HCT116 (cell line): ENCODE measurements at regions not wholly inside any gene's neighbourhood (a gene's known extent, or its start where the extent isn't known, plus 50 kb on each side); places are given as distances from the start of the nearest gene placed in this dataset.

Experiments used
- ATAC-seq: fragments of 200-7000 bp; cut with Tn5 transposase; 2 replicates; pipeline ENCODE4 v1.9.1; 2020; ENCODE audit warnings: mild to moderate bottlenecking, moderate library complexity
- BruUV-seq: library from RNA; stranded (reverse); fragments of 400-500 nt; replicated peaks from 2 replicates; lab custom pipeline; 2021; lab: Mats Ljungman, UMichigan
- CTCF ChIA-PET: fragments of 300-600 bp; sonication (Branson Sonifier 250); formaldehyde crosslinking; loops from one replicate; lab custom pipeline; 2021; ENCODE audit warnings: antibody characterized with exemption; lab: Charles Lee
- POLR2A ChIA-PET: fragments of 300-600, 350-600 bp; sonication (Branson Sonifier 250); formaldehyde crosslinking; loops from one replicate; lab custom pipeline; 2021; ENCODE audit warnings: antibody characterized with exemption; lab: Charles Lee
- RAD21 ChIA-PET, 2 experiments: fragments of 300-600 bp; sonication (Branson Sonifier 250); formaldehyde crosslinking; loops; one replicate each; lab custom pipeline; 2023; ENCODE audit warnings: low total read pairs in 2 of 2; ENCODE audit not compliant: uncharacterized antibody in 2 of 2, unreplicated experiment in 2 of 2, low non-redundant PET in 1 of 2; lab: Charles Lee
- DNase-seq: peaks from one replicate; pipeline ENCODE4 v3.0.0-alpha.2; 2010; ENCODE audit warnings: low read depth, low spot score
- H2AFZ ChIP-seq: fragments of 200-600 bp; shearing (Covaris generic), sonication (generic); 2 replicates; pipeline ENCODE4 v1.6.1; 2017; ENCODE audit warnings: low read depth, mixed run types, mixed read lengths, antibody characterized with exemption, low read length; ENCODE audit not compliant: poor library complexity, severe bottlenecking
- H3K27ac ChIP-seq: 2 replicates; pipeline ENCODE4 v1.5.1; 2012; ENCODE audit warnings: low read depth, low read length
- H3K27me3 ChIP-seq: fragments of 200-600 bp; sonication (generic); 2 replicates; pipeline ENCODE4 v1.6.1; 2016; ENCODE audit warnings: mixed run types, low read length, mixed read lengths; ENCODE audit not compliant: insufficient read depth
- H3K36me3 ChIP-seq, 2 experiments: fragments of 200-500 bp in 1 of 2; fragments of 200-600 bp in 1 of 2; sonication (Bioruptor generic) in 1 of 2; sonication (generic) in 1 of 2; 2 replicates each; pipeline versions ENCODE4 v1.5.1 to v1.6.1; 2014 to 2016; ENCODE audit warnings: low read length in 2 of 2, inconsistent platforms in 1 of 2, mixed read lengths in 1 of 2, mixed run types in 1 of 2; ENCODE audit not compliant: insufficient read depth in 2 of 2, control insufficient read depth in 1 of 2
- H3K4me1 ChIP-seq, 2 experiments: fragments of 200-600 bp in 1 of 2; sonication (generic) in 1 of 2; 2 replicates each; pipeline versions ENCODE4 v1.5.1 to v1.6.1; 2012 to 2017; ENCODE audit warnings: low read length in 2 of 2, inconsistent platforms in 1 of 2, mild to moderate bottlenecking in 1 of 2, mixed read lengths in 1 of 2, mixed run types in 1 of 2, moderate library complexity in 1 of 2; ENCODE audit not compliant: insufficient read depth in 2 of 2, control insufficient read depth in 1 of 2
- H3K4me2 ChIP-seq: fragments of 200-600 bp; sonication (generic); 2 replicates; pipeline ENCODE4 v1.6.1; 2017; ENCODE audit warnings: mixed run types, low read length, mixed read lengths
- H3K4me3 ChIP-seq, 2 experiments: fragments of 200-600 bp in 1 of 2; sonication (generic) in 1 of 2; replicated peaks in 1 of 2; 2 replicates each; pipeline ENCODE4 v1.5.1; 2011 to 2016; ENCODE audit warnings: low read length in 2 of 2, control low read depth in 1 of 2, low read depth in 1 of 2, mild to moderate bottlenecking in 1 of 2, mixed read lengths in 1 of 2, mixed run types in 1 of 2
- H3K79me2 ChIP-seq: fragments of 200-600 bp; sonication (generic); 2 replicates; pipeline ENCODE4 v1.6.1; 2017; ENCODE audit warnings: mild to moderate bottlenecking, mixed run types, low read length, moderate library complexity, mixed read lengths; ENCODE audit not compliant: insufficient read depth
- H3K9ac ChIP-seq: fragments of 200-600 bp; sonication (generic); 2 replicates; pipeline ENCODE4 v1.6.1; 2016; ENCODE audit warnings: low read length, mixed read lengths
- H3K9me2 ChIP-seq: fragments of 200-600 bp; sonication (generic), shearing (Covaris generic); 2 replicates; pipeline ENCODE4 v1.6.1; 2017; ENCODE audit warnings: mixed run types, mild to moderate bottlenecking, moderate library complexity; ENCODE audit not compliant: insufficient read depth
- H3K9me3 ChIP-seq, 2 experiments: fragments of 200-500 bp in 1 of 2; fragments of 200-600 bp in 1 of 2; sonication (Bioruptor generic) in 1 of 2; sonication (generic) in 1 of 2; 2 replicates each; pipeline ENCODE4 v1.6.1; 2014 to 2017; ENCODE audit warnings: low read length in 2 of 2, mixed read lengths in 2 of 2, inconsistent platforms in 1 of 2, low read depth in 1 of 2, mild to moderate bottlenecking in 1 of 2, mixed run types in 1 of 2, moderate library complexity in 1 of 2; ENCODE audit not compliant: control insufficient read depth in 1 of 2, insufficient read depth in 1 of 2
- H4K20me1 ChIP-seq: fragments of 200-600 bp; sonication (generic), shearing (Covaris generic); 2 replicates; pipeline ENCODE4 v1.6.1; 2017; ENCODE audit warnings: mixed run types, mild to moderate bottlenecking, moderate library complexity; ENCODE audit not compliant: insufficient read depth
- CBX3 ChIP-seq: IDR thresholded peaks from 2 replicates; pipeline ENCODE4 v1.6.1; 2012; ENCODE audit warnings: low read depth
- CEBPB ChIP-seq: IDR thresholded peaks from 2 replicates; pipeline ENCODE4 v1.6.1; 2012; ENCODE audit warnings: low read depth
- EZH2 ChIP-seq: fragments of 200-600 bp; sonication (generic); IDR thresholded peaks from 2 replicates; pipeline ENCODE4 v1.6.1; 2017; ENCODE audit warnings: antibody characterized with exemption, mixed run types
- FOSL1 ChIP-seq: IDR thresholded peaks from 2 replicates; pipeline ENCODE4 v1.6.1; 2012; ENCODE audit warnings: low read depth
- POLR2A ChIP-seq: IDR thresholded peaks from 2 replicates; pipeline ENCODE4 v1.7.0; 2011; ENCODE audit warnings: borderline replicate concordance; ENCODE audit not compliant: insufficient read depth, insufficient read length; ENCODE audit errors: extremely low read depth
- RAD21 ChIP-seq: IDR thresholded peaks from 2 replicates; pipeline ENCODE4 v1.6.1; 2012; ENCODE audit warnings: low read depth, mild to moderate bottlenecking
- SIN3A ChIP-seq: IDR thresholded peaks from 2 replicates; pipeline ENCODE4 v1.6.1; 2012; ENCODE audit warnings: low read depth
- SP1 ChIP-seq: IDR thresholded peaks from 2 replicates; pipeline ENCODE4 v1.6.1; 2012; ENCODE audit warnings: low read depth
- SRF ChIP-seq: IDR thresholded peaks from 2 replicates; pipeline ENCODE4 v1.6.1; 2012; ENCODE audit warnings: low read depth
- TCF7L2 ChIP-seq: IDR thresholded peaks from 2 replicates; pipeline ENCODE4 v1.7.0; 2011; ENCODE audit warnings: borderline replicate concordance, inconsistent platforms; ENCODE audit not compliant: insufficient read depth, insufficient read length; ENCODE audit errors: extremely low read depth
- ZFX ChIP-seq: fragments of 450-650 bp; IDR thresholded peaks from 2 replicates; pipeline ENCODE4 v1.6.1; 2017
- ZNF274 ChIP-seq: fragments of 200-500 bp; sonication (Bioruptor generic); IDR thresholded peaks from 2 replicates; pipeline ENCODE4 v1.6.1; 2014; ENCODE audit warnings: mild to moderate bottlenecking, low read depth, low read length, inconsistent platforms
- intact Hi-C: fragments of 100-400 bp; cut with micrococcal nuclease; formaldehyde crosslinking; loops from 2 replicates; pipeline ENCODE4 v1.10.0; 2022
- TF ChIP-seq, protein P1 (sequence below): IDR thresholded peaks from 2 replicates; pipeline ENCODE4 v1.6.1; 2012
- TF ChIP-seq, protein P2 (sequence below): IDR thresholded peaks from 2 replicates; pipeline ENCODE4 v1.6.1; 2011; ENCODE audit warnings: mild to moderate bottlenecking, low read length, moderate library complexity; ENCODE audit not compliant: insufficient replicate concordance; ENCODE audit errors: extremely low read depth
- TF ChIP-seq, protein P3 (sequence below): IDR thresholded peaks from 2 replicates; pipeline ENCODE4 v1.6.1; 2012
- TF ChIP-seq, protein P4 (sequence below): IDR thresholded peaks from 2 replicates; pipeline ENCODE4 v1.6.1; 2012; ENCODE audit warnings: low read depth

DNA sequence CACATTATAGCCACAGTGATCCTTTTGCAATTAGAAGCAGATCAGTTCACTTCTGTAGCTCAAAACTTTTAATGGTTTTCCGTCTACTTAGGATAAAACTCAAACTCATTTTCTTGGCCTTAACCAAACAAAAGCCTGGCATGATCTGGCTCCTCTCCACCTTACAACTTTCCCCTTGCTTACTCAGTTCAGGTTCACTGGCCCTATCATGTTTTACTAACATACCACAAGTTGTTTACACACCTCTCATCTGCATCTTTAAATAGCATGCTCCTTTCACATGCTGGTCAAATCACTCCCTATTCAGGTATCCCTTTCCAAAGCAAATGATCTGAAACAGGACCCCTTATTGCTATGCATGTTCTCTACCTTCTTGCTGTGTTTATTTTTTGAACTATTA, 191.4 kb upstream of the FAM83B start:
- POLR2A ChIA-PET = no interaction called here
- no peak for ATAC-seq
- no peak overlapping the region for H2AFZ ChIP-seq
- H3K36me3 ChIP-seq = no peaks in the 10 kb centered on the region
- CTCF ChIA-PET = no interaction called here
- no TSS peak for BruUV-seq
- no peaks in the 10 kb centered on the region for H3K9me2 ChIP-seq
- no peak overlapping the region for H3K27ac ChIP-seq
- no peaks in the 10 kb centered on the region for H3K27me3 ChIP-seq
- no peaks in the 10 kb centered on the region for H3K9me3 ChIP-seq
- RAD21 ChIA-PET = no interaction called here
- no peak overlapping the region for H3K4me2 ChIP-seq
- no peak overlapping the region for H3K4me3 ChIP-seq
- H3K4me1 ChIP-seq = no peaks in the 10 kb centered on the region
- TF ChIP-seq, protein P1, sequence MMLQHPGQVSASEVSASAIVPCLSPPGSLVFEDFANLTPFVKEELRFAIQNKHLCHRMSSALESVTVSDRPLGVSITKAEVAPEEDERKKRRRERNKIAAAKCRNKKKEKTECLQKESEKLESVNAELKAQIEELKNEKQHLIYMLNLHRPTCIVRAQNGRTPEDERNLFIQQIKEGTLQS = no peak
- TF ChIP-seq ZNF274 = no peak
- TF ChIP-seq CBX3 = no peak
- no peak for TF ChIP-seq TCF7L2
- TF ChIP-seq ZFX = no peak
- TF ChIP-seq SRF = no peak
- H4K20me1 ChIP-seq = no peaks in the 10 kb centered on the region
- DNase-seq = no peak
- no peak overlapping the region for H3K9ac ChIP-seq
- intact Hi-C loops = no loop called here
- H3K79me2 ChIP-seq = no peaks in the 10 kb centered on the region

DNA sequence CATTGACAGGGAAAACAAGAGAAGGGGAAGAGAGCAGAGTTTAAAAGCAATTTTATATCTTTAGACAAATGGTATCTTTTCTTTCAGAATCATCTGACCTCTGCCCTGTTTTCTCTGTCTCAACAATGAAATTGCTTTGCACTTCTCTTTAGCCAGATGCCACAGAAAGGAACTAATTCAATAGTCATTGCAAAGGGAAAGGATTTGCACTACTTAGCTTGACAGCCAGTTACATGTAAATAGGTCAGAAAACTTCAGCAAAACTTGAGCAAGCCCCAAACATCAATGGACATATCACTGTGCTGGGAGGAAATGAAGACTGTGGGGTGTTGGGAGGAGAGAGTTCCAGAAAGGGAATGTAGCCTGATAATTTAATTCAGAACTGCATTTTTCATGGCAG, 181.3 kb upstream of the FAM83B start:
- intact Hi-C loops = no loop called here
- RAD21 ChIA-PET = no interaction called here
- CTCF ChIA-PET = no interaction called here
- TF ChIP-seq POLR2A (no peak), FOSL1 (no peak), ZFX (no peak), EZH2 (no peak), TCF7L2 (no peak), RAD21 (no peak), SP1 (no peak), ZNF274 (no peak), CEBPB (no peak), SIN3A (no peak)
- TF ChIP-seq, protein P2, sequence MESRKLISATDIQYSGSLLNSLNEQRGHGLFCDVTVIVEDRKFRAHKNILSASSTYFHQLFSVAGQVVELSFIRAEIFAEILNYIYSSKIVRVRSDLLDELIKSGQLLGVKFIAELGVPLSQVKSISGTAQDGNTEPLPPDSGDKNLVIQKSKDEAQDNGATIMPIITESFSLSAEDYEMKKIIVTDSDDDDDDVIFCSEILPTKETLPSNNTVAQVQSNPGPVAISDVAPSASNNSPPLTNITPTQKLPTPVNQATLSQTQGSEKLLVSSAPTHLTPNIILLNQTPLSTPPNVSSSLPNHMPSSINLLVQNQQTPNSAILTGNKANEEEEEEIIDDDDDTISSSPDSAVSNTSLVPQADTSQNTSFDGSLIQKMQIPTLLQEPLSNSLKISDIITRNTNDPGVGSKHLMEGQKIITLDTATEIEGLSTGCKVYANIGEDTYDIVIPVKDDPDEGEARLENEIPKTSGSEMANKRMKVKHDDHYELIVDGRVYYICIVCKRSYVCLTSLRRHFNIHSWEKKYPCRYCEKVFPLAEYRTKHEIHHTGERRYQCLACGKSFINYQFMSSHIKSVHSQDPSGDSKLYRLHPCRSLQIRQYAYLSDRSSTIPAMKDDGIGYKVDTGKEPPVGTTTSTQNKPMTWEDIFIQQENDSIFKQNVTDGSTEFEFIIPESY = no peak
- TF ChIP-seq, protein P3, sequence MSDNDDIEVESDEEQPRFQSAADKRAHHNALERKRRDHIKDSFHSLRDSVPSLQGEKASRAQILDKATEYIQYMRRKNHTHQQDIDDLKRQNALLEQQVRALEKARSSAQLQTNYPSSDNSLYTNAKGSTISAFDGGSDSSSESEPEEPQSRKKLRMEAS = no peak
- TF ChIP-seq, protein P4, sequence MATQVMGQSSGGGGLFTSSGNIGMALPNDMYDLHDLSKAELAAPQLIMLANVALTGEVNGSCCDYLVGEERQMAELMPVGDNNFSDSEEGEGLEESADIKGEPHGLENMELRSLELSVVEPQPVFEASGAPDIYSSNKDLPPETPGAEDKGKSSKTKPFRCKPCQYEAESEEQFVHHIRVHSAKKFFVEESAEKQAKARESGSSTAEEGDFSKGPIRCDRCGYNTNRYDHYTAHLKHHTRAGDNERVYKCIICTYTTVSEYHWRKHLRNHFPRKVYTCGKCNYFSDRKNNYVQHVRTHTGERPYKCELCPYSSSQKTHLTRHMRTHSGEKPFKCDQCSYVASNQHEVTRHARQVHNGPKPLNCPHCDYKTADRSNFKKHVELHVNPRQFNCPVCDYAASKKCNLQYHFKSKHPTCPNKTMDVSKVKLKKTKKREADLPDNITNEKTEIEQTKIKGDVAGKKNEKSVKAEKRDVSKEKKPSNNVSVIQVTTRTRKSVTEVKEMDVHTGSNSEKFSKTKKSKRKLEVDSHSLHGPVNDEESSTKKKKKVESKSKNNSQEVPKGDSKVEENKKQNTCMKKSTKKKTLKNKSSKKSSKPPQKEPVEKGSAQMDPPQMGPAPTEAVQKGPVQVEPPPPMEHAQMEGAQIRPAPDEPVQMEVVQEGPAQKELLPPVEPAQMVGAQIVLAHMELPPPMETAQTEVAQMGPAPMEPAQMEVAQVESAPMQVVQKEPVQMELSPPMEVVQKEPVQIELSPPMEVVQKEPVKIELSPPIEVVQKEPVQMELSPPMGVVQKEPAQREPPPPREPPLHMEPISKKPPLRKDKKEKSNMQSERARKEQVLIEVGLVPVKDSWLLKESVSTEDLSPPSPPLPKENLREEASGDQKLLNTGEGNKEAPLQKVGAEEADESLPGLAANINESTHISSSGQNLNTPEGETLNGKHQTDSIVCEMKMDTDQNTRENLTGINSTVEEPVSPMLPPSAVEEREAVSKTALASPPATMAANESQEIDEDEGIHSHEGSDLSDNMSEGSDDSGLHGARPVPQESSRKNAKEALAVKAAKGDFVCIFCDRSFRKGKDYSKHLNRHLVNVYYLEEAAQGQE = no peak

More for the DNA sequence above, 181.3 kb upstream of the FAM83B start:
- Histone ChIP-seq H3K4me2 (no peak overlapping the region), H2AFZ (no peak overlapping the region), H3K9me3 (peaks cover 0 to 7% of the 10 kb centered on the region in 2 experiments; a peak in 1 of 4 replicates), H4K20me1 (no peaks in the 10 kb centered on the region), H3K27ac (no peak overlapping the region), H3K9me2 (no peaks in the 10 kb centered on the region), H3K36me3 (no peaks in the 10 kb centered on the region), H3K9ac (no peak overlapping the region), H3K4me3 (no peak overlapping the region), H3K4me1 (no peaks in the 10 kb centered on the region), H3K79me2 (no peaks in the 10 kb centered on the region), H3K27me3 (no peaks in the 10 kb centered on the region)
- no TSS peak for BruUV-seq
- POLR2A ChIA-PET = interaction anchor here (0.6 kb wide), 1 partner anchor 12 kb away, joined by 4 read pairs; no protein-coding TSS in a partner anchor
- DNase-seq = no peak
- no peak for ATAC-seq
